ENCODE measurements at regions not wholly inside any gene's neighbourhood (a gene's known extent, or its start where the extent isn't known, plus 50 kb on each side); places are given as distances from the start of the nearest gene placed in this dataset.

DNA sequence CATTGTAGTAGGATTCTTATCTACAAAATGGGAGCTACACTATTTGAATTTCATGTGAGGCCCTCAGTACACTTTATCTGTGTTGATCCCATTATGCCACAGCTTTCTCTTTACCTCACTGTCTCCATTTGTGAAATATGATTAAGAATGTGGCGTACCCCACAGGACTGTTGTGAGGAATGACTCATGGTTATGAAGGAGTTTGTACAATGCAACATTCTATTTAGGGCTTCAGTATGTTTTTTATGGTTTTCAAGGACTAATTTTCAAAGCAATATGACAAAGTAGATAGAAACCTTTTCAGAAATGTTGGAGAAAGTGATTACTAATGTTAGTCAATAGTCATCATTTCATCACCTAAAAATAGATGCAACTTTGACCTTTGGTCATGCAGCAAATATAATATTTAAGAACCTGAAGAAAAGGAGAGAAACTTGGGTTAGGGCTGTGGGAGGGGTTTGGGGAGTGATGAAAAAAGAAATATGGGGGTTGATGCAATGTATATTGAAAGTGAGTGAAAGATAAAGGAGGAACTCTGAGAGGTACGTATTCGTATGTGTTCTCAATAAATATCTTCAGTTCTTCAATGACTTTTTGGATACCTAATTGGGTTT is 53.7 kb upstream of the PIP5K1B start:
- Histone ChIP-seq H3K14ac (ENCODE audit: insufficient read length) (no peak overlapping the region), H3K18ac (ENCODE audit: extremely low read depth, low read length) (no peak overlapping the region), H3K23ac (ENCODE audit: insufficient read length) (no peak overlapping the region), H3K4ac (replicated peaks; ENCODE audit: insufficient read length, low read depth, low read length) (no peak overlapping the region), H2BK120ac (replicated peaks; ENCODE audit: low read depth, low read length) (no peak overlapping the region), H3K79me1 (ENCODE audit: low read depth, low read length) (no peaks in the 10 kb centered on the region), H3K56ac (replicated peaks; ENCODE audit: insufficient read length, low read depth, low read length) (no peak overlapping the region), H3K9me3 (ENCODE audit: insufficient read depth in 2 of 2, low read depth in 1 of 2, low read length in 1 of 2) (no peaks in the 10 kb centered on the region), H3K27ac (ENCODE audit: low read depth, low read length) (no peak overlapping the region), H4K8ac (ENCODE audit: extremely low read depth, insufficient read depth, low read length) (no peak overlapping the region), H3K4me3 (ENCODE audit: extremely low read depth in 1 of 4, insufficient read depth in 2 of 4, low read depth in 3 of 4, low read length in 4 of 4) (no peak overlapping the region), H3K4me2 (ENCODE audit: insufficient read depth in 1 of 2, low read depth in 2 of 2, low read length in 2 of 2) (no peak overlapping the region), H2BK12ac (ENCODE audit: low read depth, low read length) (no peak overlapping the region), H3K79me2 (ENCODE audit: control insufficient read depth in 1 of 2, insufficient read depth in 2 of 2, low read length in 2 of 2) (no peaks in the 10 kb centered on the region), H2BK15ac (ENCODE audit: low read length) (no peak overlapping the region), H2BK5ac (ENCODE audit: low read depth, low read length) (no peak overlapping the region), H2BK20ac (ENCODE audit: low read length) (no peak overlapping the region), H3K23me2 (ENCODE audit: low read depth, low read length) (no peaks in the 10 kb centered on the region), H3K27me3 (replicated peaks in 1 of 4; ENCODE audit: control insufficient read depth in 3 of 4, extremely low read depth in 1 of 4, insufficient read depth in 3 of 4, low read length in 3 of 4) (no peaks in the 10 kb centered on the region), H3K9ac (replicated peaks in 1 of 4; ENCODE audit: extremely low read depth in 1 of 4, low read depth in 3 of 4, low read length in 3 of 4) (no peak overlapping the region), H4K91ac (replicated peaks; ENCODE audit: insufficient read length, low read length) (no peak overlapping the region), H2AFZ (ENCODE audit: low read length) (no peak overlapping the region), H2AK5ac (ENCODE audit: low read depth, low read length) (no peak overlapping the region), H3K4me1 (replicated peaks in 1 of 4; ENCODE audit: control insufficient read depth in 3 of 4, insufficient read depth in 4 of 4, low read length in 3 of 4) (0 out of 7 replicates have a peak, but pooled peaks cover 0 to 2% (median 0%) of the 10 kb centered on the region in 4 experiments), H4K5ac (ENCODE audit: insufficient read length, low read depth, low read length) (no peak overlapping the region), H4K20me1 (replicated peaks in 1 of 2; ENCODE audit: control insufficient read depth in 1 of 2, insufficient read depth in 2 of 2, low read length in 2 of 2) (no peaks in the 10 kb centered on the region), H3K36me3 (ENCODE audit: control insufficient read depth in 2 of 4, insufficient read depth in 4 of 4, low read length in 3 of 4) (no peaks in the 10 kb centered on the region)
- FAIRE-seq (no peak), DNase-seq (ENCODE audit: low read depth in 1 of 2, low spot score in 2 of 2) (no peak)
- ChIA-PET POLR2A (ENCODE audit: partially characterized antibody) (no interaction called here), CTCF (ENCODE audit: partially characterized antibody) (interaction anchor here (1.1 kb wide), 1 partner anchor 8 kb away, joined by 4 read pairs; no protein-coding TSS in a partner anchor)
- WGBS, 2 experiments (ENCODE audit: extremely low coverage in 1 of 2, insufficient coverage in 1 of 2, insufficient read length in 1 of 2, insufficient replicate concordance in 2 of 2, low coverage in 1 of 2, low lambda C conversion rate in 2 of 2, missing lambda C conversion rate in 1 of 2): 98% methylated on average over 3 of the region's 3 CpGs; no CpG with 5 or more reads in 1 of the 2 experiments
- TF ChIP-seq NANOG (IDR thresholded peaks at IDR 0.05; ENCODE audit: insufficient read depth, low read depth, low read length, poor library complexity, severe bottlenecking) (no peak), SUZ12 (IDR thresholded peaks at IDR 0.05; ENCODE audit: low read length) (no peak)
